NCI-H82 treated with DMSO at 0.1 percent for 48 hours (cell line): ENCODE measurements at regions not wholly inside any gene's neighbourhood (a gene's known extent, or its start where the extent isn't known, plus 50 kb on each side); places are given as distances from the start of the nearest gene placed in this dataset.
"Not testable (repeated sequence)": the region's sequence is repeated elsewhere in the genome, so short reads cannot be mapped to it uniquely, and the experiment has no call there.

Experiments used
- DNase-seq: peaks from one replicate; lab custom pipeline; 2025; ENCODE audit not compliant: unreplicated experiment; lab: John Stamatoyannopoulos, UW

DNA sequence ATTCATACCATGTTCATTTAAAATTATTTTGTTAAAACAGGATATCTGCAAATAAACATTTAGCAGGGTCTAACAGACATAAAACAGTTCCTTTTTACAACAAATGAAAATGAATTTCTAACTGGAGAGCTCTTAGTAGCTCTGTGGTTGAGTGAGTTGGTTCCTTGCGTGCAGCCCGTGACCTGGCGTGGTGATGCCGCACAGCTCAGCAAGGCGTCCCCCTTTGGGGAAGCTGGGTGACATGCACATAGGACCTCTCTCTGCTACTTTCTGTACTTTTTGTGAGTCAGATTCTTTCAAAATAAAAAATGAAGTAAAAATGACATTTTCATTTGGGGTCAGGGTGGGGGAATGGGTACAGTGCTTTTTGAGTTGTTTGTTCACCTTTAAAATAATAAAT is 75.9 kb downstream of the NPIPB11 start:
- DNase-seq: not testable (repeated sequence)

DNA sequence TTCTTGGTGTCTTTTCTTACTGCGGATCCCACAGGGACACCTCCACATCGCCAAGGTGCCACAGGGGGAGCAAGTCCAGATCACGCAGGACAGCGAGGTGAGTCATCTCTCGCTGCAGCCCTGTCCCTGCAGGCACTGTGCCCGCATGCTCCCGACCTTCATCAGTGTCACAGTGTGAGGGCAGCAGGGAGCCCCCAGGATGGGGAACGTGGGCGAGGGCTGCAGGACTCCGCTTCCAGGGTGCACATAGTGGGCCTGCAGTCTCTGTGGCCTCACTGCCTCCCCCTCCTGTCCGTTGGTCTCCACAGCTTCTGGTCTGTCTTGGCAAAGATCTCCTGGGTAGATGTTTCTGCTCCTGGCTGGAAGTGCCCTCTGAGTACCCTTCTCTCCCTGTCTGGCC is 78.0 kb downstream of the NPIPB11 start:
- not testable (repeated sequence) for DNase-seq

DNA sequence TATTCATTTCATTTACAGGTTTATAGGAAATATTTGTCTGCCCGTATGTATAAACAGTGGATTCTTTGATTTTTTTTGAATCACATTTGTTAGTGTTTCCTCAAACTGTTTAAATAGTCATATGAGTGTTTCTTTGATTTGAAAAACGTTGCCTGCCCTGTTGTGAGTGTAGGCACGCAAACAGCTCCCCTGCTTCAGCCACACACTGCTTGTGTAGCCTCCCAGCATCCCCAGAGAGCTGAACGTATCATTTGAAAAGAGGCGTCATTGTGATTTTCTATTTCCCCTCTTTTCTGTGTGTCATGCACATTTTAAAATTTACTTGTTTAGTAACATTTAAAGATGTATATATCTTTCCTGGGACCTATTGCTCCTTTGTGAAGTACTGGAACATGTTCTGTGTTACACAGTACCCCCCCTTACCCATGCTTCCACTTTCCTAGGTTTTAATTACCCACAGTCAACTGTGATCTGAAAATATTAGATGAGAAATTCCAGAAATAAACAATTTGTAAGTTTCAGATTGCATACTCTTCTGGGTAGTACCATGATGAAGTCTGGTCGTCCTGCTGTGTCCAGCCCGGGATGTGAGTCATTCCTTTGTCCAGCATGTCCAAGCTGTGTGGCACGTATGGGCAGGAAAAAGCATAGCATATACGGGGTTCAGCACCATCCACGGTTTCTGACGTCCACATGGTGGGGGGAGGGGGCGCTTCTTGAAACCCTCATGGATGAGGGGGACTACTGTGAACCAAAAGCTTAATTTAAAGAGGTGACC is 78.7 kb downstream of the NPIPB11 start:
- DNase-seq: not testable (repeated sequence)

- DNase-seq: not testable (repeated sequence)
These were observed 80.1 kb downstream of the NPIPB11 start for GRCh38 chr16:29326164-29327125.

DNA sequence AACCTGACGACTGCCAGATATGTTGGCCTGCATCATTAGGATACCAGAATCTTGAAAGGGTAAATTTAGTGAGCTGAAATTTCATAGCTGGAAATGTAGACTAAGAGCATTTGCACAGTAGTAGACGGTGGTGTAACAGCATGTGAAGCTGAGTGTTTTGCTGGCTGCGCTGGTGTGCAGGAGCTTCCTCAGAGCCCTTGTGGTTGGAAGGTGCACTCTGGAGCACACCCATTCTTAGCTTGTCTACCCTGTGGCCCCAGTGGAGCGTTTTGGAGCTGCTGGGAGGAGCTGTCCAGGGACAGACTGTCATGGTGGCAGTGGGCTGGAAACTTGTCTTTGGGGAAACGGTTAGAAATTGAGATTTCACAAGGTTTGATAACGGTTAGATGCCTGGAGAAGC is 82.8 kb downstream of the NPIPB11 start:
- not testable (repeated sequence) for DNase-seq

DNA sequence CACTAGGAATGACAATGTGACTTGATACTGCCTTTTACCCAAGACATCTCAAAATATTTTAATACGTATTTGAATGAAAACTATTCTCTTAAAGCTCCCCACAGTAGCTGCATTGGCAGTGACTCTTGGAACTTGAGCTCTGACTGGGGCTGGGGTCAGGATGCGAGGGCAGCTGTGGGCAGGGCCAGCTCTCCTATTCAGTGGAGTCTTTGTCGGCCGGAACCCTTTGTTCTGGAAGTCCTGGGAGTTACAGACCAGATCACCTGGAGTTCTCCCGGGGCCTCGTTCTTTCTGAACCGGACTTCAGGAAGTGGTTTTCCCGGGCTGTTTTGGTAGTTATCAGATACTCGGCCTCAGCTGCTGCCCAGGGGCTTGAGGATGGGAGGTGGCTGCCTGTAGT is 84.9 kb downstream of the NPIPB11 start:
- DNase-seq: no peak

DNA sequence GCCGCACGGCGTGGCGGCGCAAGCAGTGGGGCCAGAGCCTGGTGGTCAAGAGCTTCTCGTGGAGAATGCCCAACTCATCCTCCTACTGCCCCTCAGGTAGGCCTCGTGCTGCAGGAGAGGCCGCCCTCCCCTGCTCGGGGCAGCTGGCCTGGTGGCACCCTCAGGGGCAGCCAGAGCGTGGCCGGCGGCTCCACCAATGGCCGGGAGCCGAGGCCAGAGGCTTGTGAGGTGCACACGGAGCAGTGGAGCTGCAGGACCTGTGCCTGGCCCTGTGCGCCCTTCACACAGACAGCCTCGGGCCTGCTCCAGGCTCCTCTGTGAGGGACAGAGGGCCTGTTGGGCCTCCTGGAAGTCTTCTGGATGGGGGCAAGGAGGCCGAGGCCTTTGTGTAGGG is 85.5 kb downstream of the NPIPB11 start:
- DNase-seq: no peak

DNA sequence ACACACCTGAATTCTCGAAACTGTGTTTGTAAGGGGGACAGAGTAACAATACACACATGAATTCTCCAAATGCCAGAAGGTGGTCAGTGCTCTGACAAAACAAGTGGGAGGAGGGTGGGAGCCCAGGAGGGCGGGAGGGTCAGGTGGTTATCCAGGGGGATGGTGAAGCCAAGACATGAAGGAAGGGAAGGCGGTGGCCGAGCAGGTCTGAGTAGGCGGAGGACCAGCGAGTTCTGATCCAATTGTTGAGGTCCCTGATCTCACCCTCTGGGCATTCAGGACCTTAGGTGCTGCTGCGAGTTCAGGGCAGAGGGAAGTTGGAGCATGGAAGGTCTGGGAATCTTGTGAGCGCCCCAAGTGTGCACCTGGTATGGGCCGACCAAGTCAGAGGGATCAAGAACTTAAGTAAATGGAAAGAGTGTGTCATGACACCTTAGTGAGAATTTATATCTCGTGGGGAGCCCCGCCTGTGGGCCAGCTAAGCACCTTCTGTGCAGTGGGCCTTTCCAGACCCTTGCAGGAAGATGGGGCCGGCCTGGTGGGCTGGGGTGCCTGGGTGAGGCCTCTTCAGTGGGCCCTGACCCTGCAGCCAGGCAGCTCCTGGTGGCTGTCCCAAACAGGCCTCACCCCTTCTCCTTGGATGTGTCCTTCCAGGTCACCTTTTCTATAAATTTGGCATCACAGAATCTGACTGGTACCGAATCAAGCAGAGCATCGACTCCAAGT is 86.1 kb downstream of the NPIPB11 start:
- no peak for DNase-seq

DNA sequence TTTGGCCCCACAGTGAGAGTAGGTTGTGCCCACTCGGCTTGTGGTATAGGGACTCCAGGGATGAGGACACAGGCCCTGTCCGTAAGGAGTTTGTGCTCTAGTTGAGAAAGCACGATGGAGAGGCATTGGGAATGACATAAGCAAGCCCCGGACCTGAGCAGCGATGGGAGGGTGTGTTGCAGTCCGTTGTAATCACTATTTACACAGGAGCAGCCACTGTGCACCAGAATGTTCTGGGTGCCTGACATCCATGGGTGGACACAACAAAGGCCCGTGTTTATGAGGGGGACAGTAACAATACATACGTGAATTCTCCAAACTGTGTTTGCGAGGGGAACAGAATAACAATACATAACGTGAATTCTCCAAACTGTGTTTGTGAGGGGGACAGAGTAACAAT is 86.8 kb downstream of the NPIPB11 start:
- DNase-seq: no peak

- not testable (repeated sequence) for DNase-seq
These were observed 87.9 kb downstream of the NPIPB11 start for GRCh38 chr16:29318561-29318968.

GRCh38 chr16:29318037-29318436 is 88.5 kb downstream of the NPIPB11 start:
- no peak for DNase-seq

DNA sequence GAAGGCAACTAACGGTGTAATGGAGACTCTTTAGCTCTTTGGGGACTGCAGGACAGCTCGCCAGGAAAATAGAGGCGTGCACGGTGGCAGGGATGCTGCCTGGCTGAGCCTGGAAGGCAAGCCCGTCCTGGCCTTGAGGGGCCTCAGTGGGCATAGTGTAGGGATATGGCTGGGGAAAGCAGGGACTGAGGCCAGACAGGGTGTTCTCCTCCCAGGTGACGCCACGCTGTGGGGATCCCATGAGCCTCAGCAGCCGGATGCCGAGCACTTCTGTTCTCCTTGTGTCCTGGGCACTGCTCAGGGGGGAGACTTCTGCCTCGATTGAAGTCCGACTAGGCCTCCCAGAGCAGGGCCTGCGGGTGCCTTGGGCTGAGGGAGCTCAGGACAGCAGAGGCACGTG is 89.2 kb downstream of the NPIPB11 start:
- DNase-seq: no peak

DNA sequence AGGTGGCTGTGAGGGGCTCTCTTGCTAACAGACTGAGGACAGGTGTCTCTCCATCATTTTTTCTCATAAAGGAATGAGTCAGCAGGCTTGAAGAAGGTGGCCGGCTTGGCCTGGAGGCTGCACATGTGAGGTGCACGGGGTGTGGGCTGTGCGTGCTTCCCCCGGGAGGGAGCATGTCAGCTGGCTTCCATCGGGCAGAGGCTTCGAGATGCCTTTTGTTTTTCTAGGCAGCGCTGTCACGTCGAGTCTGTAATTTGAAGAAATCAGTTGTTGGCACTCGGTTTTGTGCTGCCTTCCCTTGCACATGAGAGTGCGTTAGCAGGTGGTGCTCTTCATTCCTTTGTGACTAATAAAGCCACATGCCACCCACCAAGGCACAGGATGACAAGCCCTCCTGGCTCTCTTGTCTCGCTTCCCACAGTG is 89.7 kb downstream of the NPIPB11 start:
- DNase-seq: no peak

DNA sequence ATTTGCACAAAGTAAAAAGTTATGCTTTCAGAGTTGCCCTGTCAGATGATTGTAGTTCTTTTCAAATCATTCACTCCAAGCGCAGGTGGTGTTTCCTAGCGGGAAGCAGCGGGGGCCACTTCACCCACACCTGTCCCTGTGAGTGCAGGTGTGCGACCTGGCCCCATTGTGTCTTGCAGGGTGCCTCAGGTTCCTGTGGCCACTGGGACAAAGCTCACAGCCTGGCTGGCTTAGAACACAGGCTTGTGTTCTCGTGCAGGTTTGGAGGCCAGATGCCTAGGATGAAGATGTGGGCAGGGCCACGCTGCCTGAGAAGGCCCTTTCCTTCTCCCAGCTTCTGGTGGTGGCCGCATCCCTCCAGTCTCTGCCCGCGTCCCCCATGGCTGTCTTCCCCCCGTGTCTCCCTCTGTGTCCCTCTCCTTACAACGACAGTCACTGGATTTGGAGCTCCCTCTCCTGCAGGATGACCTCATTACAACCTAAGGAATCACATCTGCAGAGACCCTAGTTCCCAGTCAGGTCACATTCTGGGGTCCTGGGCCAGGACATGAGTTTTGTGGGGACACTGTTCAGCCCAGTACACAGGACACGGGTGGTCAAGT is 90.5 kb downstream of the NPIPB11 start:
- DNase-seq: no peak

- DNase-seq: no peak
These were observed 91.5 kb downstream of the NPIPB11 start for GRCh38 chr16:29315046-29315445.

- DNase-seq: no peak
These were observed 92.1 kb downstream of the NPIPB11 start for GRCh38 chr16:29314292-29314934.

DNA sequence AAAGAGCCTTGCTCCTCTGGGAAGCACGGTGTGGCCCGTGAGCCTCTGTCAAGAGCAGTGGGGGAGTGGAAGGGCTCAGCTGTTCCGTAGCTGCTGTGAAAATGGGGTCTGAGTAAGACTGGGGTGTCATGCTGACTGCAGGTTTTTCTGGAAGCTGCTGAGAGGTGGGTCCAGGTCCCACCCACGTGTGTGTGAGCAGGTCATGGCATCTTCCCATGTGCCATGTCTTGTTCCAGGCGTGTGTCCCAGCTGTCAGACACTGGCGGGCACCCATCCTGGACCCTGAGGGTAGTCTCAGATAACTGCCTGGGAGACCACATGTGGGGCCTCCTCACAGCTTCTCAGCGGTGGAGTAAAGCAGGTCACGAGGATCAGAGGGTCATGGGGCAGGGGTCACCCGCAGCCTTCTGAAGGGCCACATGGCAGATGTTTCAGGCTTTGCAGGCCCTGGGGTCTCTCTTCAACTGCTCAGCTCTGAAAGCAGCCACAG is 92.9 kb downstream of the NPIPB11 start:
- DNase-seq: no peak

DNA sequence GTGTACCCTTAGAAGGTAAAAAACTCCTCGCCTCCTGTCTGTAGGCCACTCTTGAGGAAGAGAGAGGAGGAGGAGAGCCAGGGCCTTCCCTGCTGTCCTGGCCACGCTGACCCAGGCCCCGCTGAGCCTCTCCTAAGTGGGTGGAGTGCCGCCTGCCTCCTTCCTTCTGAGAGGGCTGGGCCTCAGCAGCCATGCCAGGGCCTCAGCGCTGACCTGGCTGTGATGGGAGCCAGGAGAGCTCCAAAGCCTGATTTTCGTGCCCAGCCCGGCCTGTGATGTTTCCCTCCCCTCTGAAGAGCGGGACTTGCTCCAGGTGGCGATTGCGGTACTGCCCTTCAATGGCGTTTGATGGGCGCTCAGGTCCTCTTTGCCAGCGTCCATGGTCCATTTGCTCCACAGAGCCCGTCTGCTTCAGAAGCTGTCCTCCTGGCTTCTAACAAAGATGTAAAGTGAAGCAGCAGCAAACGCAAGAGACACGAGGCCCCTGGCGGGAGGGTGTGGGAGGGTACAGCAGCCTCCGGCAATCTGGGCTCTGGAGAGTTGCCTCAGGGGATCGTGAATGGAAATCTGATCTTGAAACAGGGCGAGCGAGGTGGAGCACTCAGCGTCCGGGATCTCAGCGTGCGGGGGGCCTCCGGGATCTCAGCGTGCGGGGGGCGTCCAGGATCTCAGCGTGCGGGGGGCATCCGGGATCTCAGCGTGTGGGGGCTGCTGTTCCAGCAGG is 93.5 kb downstream of the NPIPB11 start:
- DNase-seq: no peak

DNA sequence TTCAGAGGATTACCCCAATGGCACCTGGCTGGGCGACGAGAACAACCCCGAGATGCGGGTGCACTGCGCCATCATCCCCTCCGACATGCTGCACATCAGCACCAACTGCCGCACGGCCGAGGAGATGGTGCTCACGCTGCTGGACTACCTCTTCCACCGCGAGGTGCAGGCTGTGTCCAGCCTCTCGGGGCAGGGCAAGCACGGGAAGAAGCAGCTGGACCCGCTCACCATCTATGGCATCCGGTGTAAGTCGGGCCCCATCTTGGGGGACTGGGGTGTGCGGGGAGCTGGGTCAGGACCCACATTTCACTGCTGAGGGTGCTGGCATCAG is 94.2 kb downstream of the NPIPB11 start:
- not testable (repeated sequence) for DNase-seq
